HT-29 (cell line): ENCODE measurements at regions not wholly inside any gene's neighbourhood (a gene's known extent, or its start where the extent isn't known, plus 50 kb on each side); places are given as distances from the start of the nearest gene placed in this dataset.

Experiments
- DNase-seq: peaks from one replicate; pipeline ENCODE4 v3.0.0-alpha.2; 2015; ENCODE audit warnings: low spot score

- no peak for DNase-seq
These were observed 71.3 kb upstream of the ENOX2 start for GRCh38 chrX:130974323-130974722.

GRCh38 chrX:130975947-130976346 lies 72.9 kb upstream of the ENOX2 start:
- peak; percentile 86 for DNase-seq

DNA sequence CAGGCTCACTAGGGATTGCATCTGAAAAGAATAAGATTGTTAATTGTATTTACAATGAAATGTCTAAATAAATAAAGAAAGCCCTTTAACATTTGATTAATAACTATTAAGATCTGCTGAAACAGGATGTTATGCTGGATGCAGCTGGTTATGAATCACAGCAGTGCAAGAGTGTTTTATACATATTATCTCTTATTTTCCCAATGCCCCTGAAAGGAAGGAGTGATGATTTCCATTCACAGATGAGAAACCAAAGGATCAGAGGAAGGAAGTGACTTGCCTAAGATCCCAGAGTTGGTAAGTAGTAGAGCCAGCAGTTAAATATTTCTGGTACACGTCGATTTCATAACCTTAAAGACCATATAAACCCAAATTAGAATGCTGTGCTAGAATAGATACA lies 76.3 kb upstream of the ARHGAP36 start:
- no peak for DNase-seq

DNA sequence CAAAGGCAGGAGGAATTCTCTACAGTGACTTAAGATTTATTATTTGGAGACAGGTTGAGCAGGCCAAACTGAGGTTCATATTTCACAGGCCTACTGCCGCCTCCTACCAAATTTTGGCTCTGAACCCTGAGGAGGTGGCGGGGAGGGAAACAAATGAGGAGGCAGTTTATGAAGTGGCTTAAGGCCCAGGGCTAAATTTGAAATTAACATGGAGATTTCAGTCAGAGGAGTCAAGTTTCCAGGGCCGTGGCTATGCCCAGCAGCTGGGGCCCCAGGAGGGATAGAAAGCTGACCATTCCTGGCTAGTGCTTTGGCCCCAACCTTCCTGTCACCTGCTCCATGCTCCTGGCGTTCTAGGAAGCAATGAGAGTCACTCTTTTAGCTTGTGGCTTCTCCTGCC lies 73.4 kb upstream of the ARHGAP36 start:
- DNase-seq = no peak

GRCh38 chrX:130987241-130987640 lies 70.9 kb upstream of the ARHGAP36 start:
- DNase-seq = no peak

DNA sequence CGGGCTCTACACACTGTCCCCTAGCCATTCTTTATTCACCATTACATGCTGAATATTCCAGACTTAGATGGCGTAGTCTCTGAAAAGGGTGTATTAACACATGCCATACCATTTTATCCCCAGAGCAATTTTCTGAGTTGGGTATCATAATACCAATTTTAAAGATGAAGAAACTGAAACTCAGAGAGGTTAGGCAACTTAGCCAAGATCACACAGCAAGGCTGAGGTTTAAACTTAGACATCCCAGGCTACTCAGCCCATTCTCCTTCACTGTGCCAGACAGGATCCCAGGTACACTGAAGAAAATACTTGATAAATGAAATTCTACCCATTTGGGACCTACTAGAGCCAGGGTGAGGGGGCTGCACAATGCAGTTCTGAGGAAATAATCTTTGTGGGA lies 67.4 kb upstream of the ARHGAP36 start:
- no peak for DNase-seq

- DNase-seq = peak; percentile 61
These were observed 63.5 kb upstream of the ARHGAP36 start for GRCh38 chrX:130994671-130995070.

DNA sequence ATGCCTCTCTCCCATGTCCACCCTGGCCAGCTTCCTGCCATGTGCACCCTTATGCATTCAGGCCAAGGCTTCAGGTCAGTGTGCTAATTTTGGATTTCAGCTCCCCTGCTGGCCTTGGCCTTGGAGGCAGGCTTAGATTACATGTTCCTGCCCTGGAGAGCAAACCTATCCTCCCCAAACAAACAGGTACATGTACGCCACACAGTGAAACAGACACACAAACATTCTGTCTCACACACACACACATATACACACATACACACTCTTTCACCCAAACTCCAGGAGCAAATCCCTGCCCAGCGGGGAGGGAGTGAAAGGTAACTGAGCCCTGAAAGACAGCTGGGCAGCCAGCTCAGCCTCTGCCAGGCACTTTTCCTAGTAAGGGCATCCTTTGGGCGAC lies 62.7 kb upstream of the ARHGAP36 start:
- DNase-seq = no peak

DNA sequence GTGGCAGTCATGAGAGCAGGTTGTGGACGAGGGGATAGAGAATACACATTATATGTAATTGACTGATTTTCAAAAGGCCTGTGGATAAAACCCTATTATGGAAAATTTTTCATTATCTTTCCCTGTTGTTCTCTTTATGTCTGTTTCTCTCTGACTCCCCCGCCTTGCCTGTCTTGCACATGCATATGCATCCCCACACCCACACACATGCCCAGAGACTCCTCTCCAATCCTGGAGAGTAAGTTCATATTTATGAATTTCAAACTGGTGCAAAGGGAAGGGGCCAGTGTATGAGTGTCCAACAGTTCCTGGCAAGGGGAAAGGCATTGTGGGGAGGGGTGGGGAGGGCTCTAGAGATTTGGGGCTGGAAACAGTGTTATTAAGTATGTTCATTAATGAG lies 60.8 kb upstream of the ARHGAP36 start:
- DNase-seq = no peak

GRCh38 chrX:130999360-130999759 lies 58.8 kb upstream of the ARHGAP36 start:
- no peak for DNase-seq
